H1 (cell line): ENCODE measurements at regions not wholly inside any gene's neighbourhood (a gene's known extent, or its start where the extent isn't known, plus 50 kb on each side); places are given as distances from the start of the nearest gene placed in this dataset.

Experiments
- CTCF ChIA-PET: fragments of 300-600 bp; sonication (Branson Sonifier 250); formaldehyde crosslinking; loops from one replicate; lab custom pipeline; 2021; ENCODE audit not compliant: partially characterized antibody; lab: Charles Lee
- POLR2A ChIA-PET: fragments of 300-600 bp; sonication (Branson Sonifier 250); formaldehyde crosslinking; loops from one replicate; lab custom pipeline; 2021; ENCODE audit warnings: inconsistent platforms; ENCODE audit not compliant: partially characterized antibody; lab: Charles Lee
- DNase-seq, 2 experiments: peaks; one replicate each; pipeline versions ENCODE4 v3.0.0 to v3.0.0-alpha.2; 2010 to 2022; ENCODE audit warnings: low spot score in 2 of 2, low read depth in 1 of 2, mixed read lengths in 1 of 2
- FAIRE-seq: peaks from 2 replicates; lab custom pipeline; 2011; peaks lifted over from hg19 to GRCh38; lab: Jason Lieb, UNC
- H2AFZ ChIP-seq: 2 replicates; pipeline ENCODE4 v1.8.1; 2012; ENCODE audit warnings: low read length, inconsistent platforms
- H2AK5ac ChIP-seq: 2 replicates; pipeline ENCODE4 v1.6.1; 2013; ENCODE audit warnings: low read depth, low read length
- H2BK120ac ChIP-seq: replicated peaks from 2 replicates; pipeline ENCODE3; 2013; ENCODE audit warnings: low read depth, low read length, inconsistent platforms
- H2BK12ac ChIP-seq: 2 replicates; pipeline ENCODE4 v1.6.1; 2013; ENCODE audit warnings: low read depth, low read length
- H2BK15ac ChIP-seq: 2 replicates; pipeline ENCODE4 v1.6.1; 2013; ENCODE audit warnings: low read length
- H2BK20ac ChIP-seq: 2 replicates; pipeline ENCODE4 v1.6.1; 2013; ENCODE audit warnings: low read length
- H2BK5ac ChIP-seq: 2 replicates; pipeline ENCODE4 v1.6.1; 2013; ENCODE audit warnings: low read depth, low read length
- H3K14ac ChIP-seq: 2 replicates; pipeline ENCODE4 v1.6.1; 2013; ENCODE audit warnings: inconsistent platforms; ENCODE audit not compliant: insufficient read length
- H3K18ac ChIP-seq: 2 replicates; pipeline ENCODE4 v1.6.1; 2013; ENCODE audit warnings: low read length; ENCODE audit errors: extremely low read depth
- H3K23ac ChIP-seq: 2 replicates; pipeline ENCODE4 v1.6.1; 2013; ENCODE audit warnings: inconsistent platforms; ENCODE audit not compliant: insufficient read length
- H3K23me2 ChIP-seq: 2 replicates; pipeline ENCODE4 v1.6.1; 2013; ENCODE audit warnings: low read depth, low read length
- H3K27ac ChIP-seq: 2 replicates; pipeline ENCODE4 v1.6.1; 2011; ENCODE audit warnings: low read depth, low read length, inconsistent platforms
- H3K27me3 ChIP-seq, 4 experiments: replicated peaks in 1 of 4; 1 replicate in 1 of 4; 2 replicates in 3 of 4; pipeline versions ENCODE4 v1.6.1 to v1.8.1; 2011 to 2013; ENCODE audit warnings: low read length in 3 of 4, mild to moderate bottlenecking in 3 of 4, inconsistent platforms in 2 of 4, mixed read lengths in 2 of 4, moderate library complexity in 1 of 4; ENCODE audit not compliant: control insufficient read depth in 3 of 4, insufficient read depth in 3 of 4; ENCODE audit errors: extremely low read depth in 1 of 4
- H3K36me3 ChIP-seq, 4 experiments: 2 replicates each; pipeline versions ENCODE4 v1.6.1 to v1.8.1; 2011 to 2013; ENCODE audit warnings: mild to moderate bottlenecking in 4 of 4, low read length in 3 of 4, moderate library complexity in 2 of 4, control low read depth in 1 of 4, inconsistent platforms in 1 of 4; ENCODE audit not compliant: insufficient read depth in 4 of 4, control insufficient read depth in 2 of 4
- H3K4ac ChIP-seq: replicated peaks from 2 replicates; pipeline ENCODE3; 2013; ENCODE audit warnings: low read length, low read depth, mixed read lengths, inconsistent platforms; ENCODE audit not compliant: insufficient read length
- H3K4me1 ChIP-seq, 4 experiments: replicated peaks in 1 of 4; 1 replicate in 1 of 4; 2 replicates in 3 of 4; pipeline versions ENCODE4 v1.6.1 to v1.8.1; 2011 to 2013; ENCODE audit warnings: low read length in 3 of 4, inconsistent platforms in 2 of 4, mixed read lengths in 1 of 4; ENCODE audit not compliant: insufficient read depth in 4 of 4, control insufficient read depth in 3 of 4
- H3K4me2 ChIP-seq, 2 experiments: 2 replicates each; pipeline versions ENCODE4 v1.6.1 to v1.8.1; 2011 to 2013; ENCODE audit warnings: low read depth in 2 of 2, low read length in 2 of 2, control low read depth in 1 of 2, inconsistent platforms in 1 of 2, mild to moderate bottlenecking in 1 of 2; ENCODE audit not compliant: insufficient read depth in 1 of 2
- H3K4me3 ChIP-seq, 4 experiments: fragments of 200-600, 300-600 bp in 1 of 4; sonication (generic), shearing (Covaris generic), sonication (Bioruptor Twin) in 1 of 4; 2 replicates each; pipeline versions ENCODE4 v1.5.1 to v1.8.1; 2011 to 2016; ENCODE audit warnings: low read length in 4 of 4, low read depth in 3 of 4, control low read depth in 2 of 4, inconsistent platforms in 2 of 4, mild to moderate bottlenecking in 2 of 4, mixed read lengths in 1 of 4, moderate library complexity in 1 of 4; ENCODE audit not compliant: insufficient read depth in 2 of 4; ENCODE audit errors: extremely low read depth in 1 of 4
- H3K56ac ChIP-seq: replicated peaks from 2 replicates; pipeline ENCODE3; 2013; ENCODE audit warnings: low read depth, mild to moderate bottlenecking, mixed read lengths, low read length, inconsistent platforms; ENCODE audit not compliant: insufficient read length
- H3K79me1 ChIP-seq: 2 replicates; pipeline ENCODE4 v1.6.1; 2013; ENCODE audit warnings: low read depth, low read length, control low read depth
- H3K79me2 ChIP-seq, 2 experiments: 2 replicates each; pipeline versions ENCODE4 v1.6.1 to v1.8.1; 2012 to 2013; ENCODE audit warnings: low read length in 2 of 2, mild to moderate bottlenecking in 2 of 2, inconsistent platforms in 1 of 2; ENCODE audit not compliant: insufficient read depth in 2 of 2, control insufficient read depth in 1 of 2
- H3K9ac ChIP-seq, 4 experiments: replicated peaks in 1 of 4; 1 replicate in 1 of 4; 2 replicates in 3 of 4; pipeline versions ENCODE4 v1.6.1 to v1.8.1; 2011 to 2013; ENCODE audit warnings: low read depth in 3 of 4, low read length in 3 of 4, control low read depth in 2 of 4, mild to moderate bottlenecking in 2 of 4, moderate library complexity in 2 of 4, inconsistent platforms in 1 of 4; ENCODE audit errors: extremely low read depth in 1 of 4
- H3K9me3 ChIP-seq, 2 experiments: 2 replicates each; pipeline versions ENCODE4 v1.6.1 to v1.8.1; 2012 to 2013; ENCODE audit warnings: mild to moderate bottlenecking in 2 of 2, moderate library complexity in 2 of 2, control low read depth in 1 of 2, inconsistent platforms in 1 of 2, low read depth in 1 of 2, low read length in 1 of 2, mixed read lengths in 1 of 2; ENCODE audit not compliant: insufficient read depth in 2 of 2
- H4K20me1 ChIP-seq, 2 experiments: replicated peaks in 1 of 2; 2 replicates each; pipeline versions ENCODE3 to v1.8.1; 2011 to 2013; ENCODE audit warnings: inconsistent platforms in 2 of 2, low read length in 2 of 2, mild to moderate bottlenecking in 1 of 2; ENCODE audit not compliant: insufficient read depth in 2 of 2, control insufficient read depth in 1 of 2
- H4K5ac ChIP-seq: 2 replicates; pipeline ENCODE4 v1.6.1; 2013; ENCODE audit warnings: low read length, low read depth, mixed read lengths, inconsistent platforms; ENCODE audit not compliant: insufficient read length
- H4K8ac ChIP-seq: 2 replicates; pipeline ENCODE4 v1.8.0; 2013; ENCODE audit warnings: mild to moderate bottlenecking, moderate library complexity, low read length, inconsistent platforms; ENCODE audit not compliant: insufficient read depth; ENCODE audit errors: extremely low read depth
- H4K91ac ChIP-seq: replicated peaks from 2 replicates; pipeline ENCODE3; 2013; ENCODE audit warnings: low read length, mixed read lengths, inconsistent platforms; ENCODE audit not compliant: insufficient read length
- YY1 ChIP-seq: IDR thresholded peaks from 2 replicates; pipeline ENCODE4 v1.6.1; 2011; ENCODE audit warnings: low read depth, mild to moderate bottlenecking, low read length
- WGBS, 2 experiments: shearing (Covaris generic) in 1 of 2; methylation state at CpG; one replicate each; pipeline versions ENCODE4 v1.1.6 to v1.1.7; 2013 to 2015; ENCODE audit warnings: low lambda C conversion rate in 2 of 2, mixed read lengths in 2 of 2, inconsistent platforms in 1 of 2, low coverage in 1 of 2, missing lambda C conversion rate in 1 of 2; ENCODE audit not compliant: insufficient replicate concordance in 2 of 2, insufficient coverage in 1 of 2, insufficient read length in 1 of 2; ENCODE audit errors: extremely low coverage in 1 of 2, missing lambda C conversion rate in 1 of 2; 5-methylcytosine and 5-hydroxymethylcytosine counted together

- ChIA-PET POLR2A (no interaction called here), CTCF (no interaction called here)
- Histone ChIP-seq H4K20me1 (peaks cover 0 to 6% of the 10 kb centered on the region in 2 experiments), H3K18ac (no peak overlapping the region), H3K4me3 (no peak overlapping the region), H3K27ac (no peak overlapping the region), H3K79me2 (no peaks in the 10 kb centered on the region), H3K23me2 (peaks cover 10% of the 10 kb centered on the region), H2AK5ac (no peak overlapping the region), H2BK15ac (no peak overlapping the region), H3K23ac (no peak overlapping the region), H3K9ac (no peak overlapping the region), H4K5ac (no peak overlapping the region), H3K4me1 (no peaks in the 10 kb centered on the region), H2BK20ac (no peak overlapping the region), H2BK5ac (no peak overlapping the region), H4K8ac (peak overlapping the region; percentile 85; the same call in 1 of the 2 replicates), H3K4me2 (no peak overlapping the region), H3K4ac (no peak overlapping the region), H3K56ac (no peak overlapping the region), H3K9me3 (peaks cover 0 to 5% of the 10 kb centered on the region in 2 experiments; a peak in 1 of 4 replicates), H3K79me1 (no peaks in the 10 kb centered on the region), H3K36me3 (no peaks in the 10 kb centered on the region; a peak in 1 of 8 replicates), H2BK12ac (no peak overlapping the region), H2BK120ac (no peak overlapping the region), H3K27me3 (no peaks in the 10 kb centered on the region), H2AFZ (no peak overlapping the region), H4K91ac (no peak overlapping the region), H3K14ac (no peak overlapping the region)
- 89% methylated on average over 14 of the region's 18 CpGs; no CpG with 5 or more reads in 1 of the 2 experiments for WGBS, 2 experiments
- DNase-seq (no peak), FAIRE-seq (no peak)
- no peak for TF ChIP-seq YY1
These were observed 71.1 kb upstream of the CFAP46 start for GRCh38 chr10:133013463-133013862.
